HEK293 (cell line): ENCODE measurements at regions not wholly inside any gene's neighbourhood (a gene's known extent, or its start where the extent isn't known, plus 50 kb on each side); places are given as distances from the start of the nearest gene placed in this dataset.

ENCODE experiments used
- CTCF ChIA-PET: fragments of 350-600 bp; formaldehyde crosslinking; extraction: SDS; loops from one replicate; lab custom pipeline; 2021; ENCODE audit warnings: antibody characterized with exemption; lab: Yijun Ruan, JAX
- POLR2A ChIA-PET: fragments of 300-600 bp; formaldehyde crosslinking; extraction: SDS; loops from one replicate; lab custom pipeline; 2020; ENCODE audit warnings: antibody characterized with exemption, inconsistent platforms; lab: Yijun Ruan, JAX
- H3K27ac ChIP-seq: fragments of 200-500 bp; sonication (Bioruptor generic); 2 replicates; pipeline ENCODE4 v1.5.1; 2014; ENCODE audit warnings: low read depth, low read length, control low read depth, inconsistent platforms; ENCODE audit errors: extremely low read depth
- H3K36me3 ChIP-seq, 2 experiments: fragments of 200-500 bp in 1 of 2; sonication (Bioruptor generic) in 1 of 2; 1 replicate in 1 of 2; 2 replicates in 1 of 2; pipeline ENCODE4 v1.5.1; 2014 to 2017; ENCODE audit warnings: inconsistent platforms in 2 of 2, low read length in 2 of 2; ENCODE audit not compliant: control insufficient read depth in 2 of 2, insufficient read depth in 1 of 2
- H3K4me1 ChIP-seq: fragments of 200-500 bp; sonication (Bioruptor generic); 2 replicates; pipeline ENCODE4 v1.5.1; 2014; ENCODE audit warnings: mild to moderate bottlenecking, low read length, inconsistent platforms; ENCODE audit not compliant: control insufficient read depth, insufficient read depth
- H3K4me3 ChIP-seq: 2 replicates; pipeline ENCODE4 v1.5.1; 2011; ENCODE audit warnings: low read depth, mild to moderate bottlenecking, control low read depth, low read length, moderate library complexity
- H3K9me3 ChIP-seq: fragments of 200-500 bp; sonication (Bioruptor generic); 2 replicates; pipeline ENCODE4 v1.5.1; 2014; ENCODE audit warnings: low read depth, low read length, inconsistent platforms; ENCODE audit not compliant: control insufficient read depth, insufficient read depth
- HOXC10 ChIP-seq: sonication (generic); formaldehyde crosslinking; IDR thresholded peaks from 2 replicates; pipeline ENCODE4 v1.8.1; 2023; ENCODE audit warnings: mild to moderate bottlenecking, missing genetic modification reagents
- SALL2 ChIP-seq: fragments of 450-650 bp; formaldehyde crosslinking; IDR thresholded peaks from 2 replicates; pipeline ENCODE4 v1.5.0; 2017; ENCODE audit warnings: missing biosample characterization, mild to moderate bottlenecking, missing genetic modification characterization, borderline replicate concordance
- YY2 ChIP-seq: fragments of 450-650 bp; formaldehyde crosslinking; IDR thresholded peaks from 2 replicates; pipeline ENCODE4 v1.5.1; 2016; ENCODE audit warnings: missing biosample characterization, missing genetic modification characterization
- ZBTB7A ChIP-seq: fragments of 450-650 bp; formaldehyde crosslinking; IDR thresholded peaks from 2 replicates; pipeline ENCODE4 v1.5.1; 2016; ENCODE audit warnings: low read depth, missing biosample characterization, missing genetic modification characterization
- ZIC2 ChIP-seq: fragments of 450-650 bp; formaldehyde crosslinking; IDR thresholded peaks from 2 replicates; pipeline ENCODE4 v1.5.1; 2016; ENCODE audit warnings: missing biosample characterization, missing genetic modification characterization
- ZNF24 ChIP-seq: fragments of 450-650 bp; formaldehyde crosslinking; IDR thresholded peaks from 2 replicates; pipeline ENCODE4 v1.5.1; 2016; ENCODE audit warnings: missing biosample characterization, missing genetic modification characterization
- ZNF292 ChIP-seq: fragments of 450-650 bp; formaldehyde crosslinking; IDR thresholded peaks from 2 replicates; pipeline ENCODE4 v1.5.1; 2016; ENCODE audit warnings: low read depth, missing biosample characterization, missing genetic modification characterization, borderline replicate concordance
- ZNF354C ChIP-seq: fragments of 450-650 bp; formaldehyde crosslinking; IDR thresholded peaks from 2 replicates; pipeline ENCODE4 v1.5.1; 2016; ENCODE audit warnings: missing biosample characterization, missing genetic modification characterization, low read depth, borderline replicate concordance
- ZNF426 ChIP-seq: fragments of 450-650 bp; formaldehyde crosslinking; IDR thresholded peaks from 2 replicates; pipeline ENCODE4 v1.5.1; 2017; ENCODE audit warnings: missing biosample characterization, missing genetic modification characterization, mild to moderate bottlenecking, inconsistent platforms, moderate library complexity
- ZNF501 ChIP-seq: fragments of 450-650 bp; formaldehyde crosslinking; IDR thresholded peaks from 2 replicates; pipeline ENCODE4 v1.5.1; 2016; ENCODE audit warnings: missing biosample characterization, missing genetic modification characterization
- ZNF660 ChIP-seq: fragments of 450-650 bp; IDR thresholded peaks from 2 replicates; pipeline ENCODE4 v1.5.1; 2018; ENCODE audit warnings: missing biosample characterization, mild to moderate bottlenecking, missing genetic modification characterization
- ZXDB ChIP-seq: fragments of 450-650 bp; formaldehyde crosslinking; IDR thresholded peaks from 2 replicates; pipeline ENCODE4 v1.5.1; 2016; ENCODE audit warnings: missing biosample characterization, missing genetic modification characterization
- TF ChIP-seq, protein P1 (sequence below): fragments of 450-650 bp; formaldehyde crosslinking; IDR thresholded peaks from 2 replicates; pipeline ENCODE4 v1.5.1; 2016; ENCODE audit warnings: missing biosample characterization, missing genetic modification characterization, low read depth
- TF ChIP-seq, protein P2 (sequence below): fragments of 450-650 bp; formaldehyde crosslinking; IDR thresholded peaks from 2 replicates; pipeline ENCODE4 v1.5.1; 2016; ENCODE audit warnings: missing biosample characterization, missing genetic modification characterization
- TF ChIP-seq, protein P3 (sequence below): fragments of 450-650 bp; formaldehyde crosslinking; IDR thresholded peaks from 2 replicates; pipeline ENCODE4 v1.5.1; 2017; ENCODE audit warnings: missing biosample characterization, missing genetic modification characterization
- TF ChIP-seq, protein P4 (sequence below): fragments of 450-650 bp; formaldehyde crosslinking; IDR thresholded peaks from 2 replicates; pipeline ENCODE4 v1.5.1; 2016; ENCODE audit warnings: missing biosample characterization, missing genetic modification characterization
- TF ChIP-seq, protein P5 (sequence below): fragments of 450-650 bp; formaldehyde crosslinking; IDR thresholded peaks from 2 replicates; pipeline ENCODE4 v1.5.1; 2016; ENCODE audit warnings: missing biosample characterization, missing genetic modification characterization

DNA sequence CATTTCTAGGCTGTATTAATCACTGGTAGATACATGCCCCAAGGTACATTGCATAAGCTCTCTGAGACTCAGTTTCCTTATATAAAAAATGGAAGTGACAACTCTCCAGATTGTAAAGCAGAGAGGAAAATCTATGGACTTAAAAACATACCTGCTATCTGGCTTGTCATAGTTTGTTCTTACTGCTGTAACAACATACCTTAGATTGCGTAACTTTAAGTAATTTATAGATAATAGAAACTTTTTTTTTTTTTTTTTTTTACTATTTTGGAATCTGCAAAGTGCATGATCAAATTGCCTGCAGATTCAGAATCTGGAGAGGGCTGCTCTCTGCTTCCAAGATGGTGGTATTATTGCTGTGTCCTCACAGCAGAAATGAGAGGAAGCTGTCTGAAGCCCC lies 827.7 kb upstream of the BRINP3 start:
- H3K36me3 ChIP-seq = no peaks in the 10 kb centered on the region

More for the DNA sequence above, 827.7 kb upstream of the BRINP3 start:
- no peak overlapping the region for H3K4me3 ChIP-seq
- H3K27ac ChIP-seq = no peak overlapping the region
- no peaks in the 10 kb centered on the region for H3K9me3 ChIP-seq
- H3K4me1 ChIP-seq = no peaks in the 10 kb centered on the region
- TF ChIP-seq ZBTB7A (tag by site-specific recombination) = no peak
- TF ChIP-seq, protein P1, sequence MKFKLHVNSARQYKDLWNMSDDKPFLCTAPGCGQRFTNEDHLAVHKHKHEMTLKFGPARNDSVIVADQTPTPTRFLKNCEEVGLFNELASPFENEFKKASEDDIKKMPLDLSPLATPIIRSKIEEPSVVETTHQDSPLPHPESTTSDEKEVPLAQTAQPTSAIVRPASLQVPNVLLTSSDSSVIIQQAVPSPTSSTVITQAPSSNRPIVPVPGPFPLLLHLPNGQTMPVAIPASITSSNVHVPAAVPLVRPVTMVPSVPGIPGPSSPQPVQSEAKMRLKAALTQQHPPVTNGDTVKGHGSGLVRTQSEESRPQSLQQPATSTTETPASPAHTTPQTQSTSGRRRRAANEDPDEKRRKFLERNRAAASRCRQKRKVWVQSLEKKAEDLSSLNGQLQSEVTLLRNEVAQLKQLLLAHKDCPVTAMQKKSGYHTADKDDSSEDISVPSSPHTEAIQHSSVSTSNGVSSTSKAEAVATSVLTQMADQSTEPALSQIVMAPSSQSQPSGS (tag by site-specific recombination) = no peak
- no peak for TF ChIP-seq SALL2
- TF ChIP-seq YY2 (tag by site-specific recombination) = no peak
- TF ChIP-seq ZXDB (tag by site-specific recombination) = no peak
- TF ChIP-seq ZNF24 (tag by site-specific recombination) = no peak
- TF ChIP-seq ZNF292 (tag by site-specific recombination) = no peak
- no peak for TF ChIP-seq ZNF426 (tag by site-specific recombination)
- no peak for TF ChIP-seq ZNF354C (tag by site-specific recombination)
- TF ChIP-seq ZIC2 (tag by site-specific recombination) = no peak
- TF ChIP-seq, protein P2, sequence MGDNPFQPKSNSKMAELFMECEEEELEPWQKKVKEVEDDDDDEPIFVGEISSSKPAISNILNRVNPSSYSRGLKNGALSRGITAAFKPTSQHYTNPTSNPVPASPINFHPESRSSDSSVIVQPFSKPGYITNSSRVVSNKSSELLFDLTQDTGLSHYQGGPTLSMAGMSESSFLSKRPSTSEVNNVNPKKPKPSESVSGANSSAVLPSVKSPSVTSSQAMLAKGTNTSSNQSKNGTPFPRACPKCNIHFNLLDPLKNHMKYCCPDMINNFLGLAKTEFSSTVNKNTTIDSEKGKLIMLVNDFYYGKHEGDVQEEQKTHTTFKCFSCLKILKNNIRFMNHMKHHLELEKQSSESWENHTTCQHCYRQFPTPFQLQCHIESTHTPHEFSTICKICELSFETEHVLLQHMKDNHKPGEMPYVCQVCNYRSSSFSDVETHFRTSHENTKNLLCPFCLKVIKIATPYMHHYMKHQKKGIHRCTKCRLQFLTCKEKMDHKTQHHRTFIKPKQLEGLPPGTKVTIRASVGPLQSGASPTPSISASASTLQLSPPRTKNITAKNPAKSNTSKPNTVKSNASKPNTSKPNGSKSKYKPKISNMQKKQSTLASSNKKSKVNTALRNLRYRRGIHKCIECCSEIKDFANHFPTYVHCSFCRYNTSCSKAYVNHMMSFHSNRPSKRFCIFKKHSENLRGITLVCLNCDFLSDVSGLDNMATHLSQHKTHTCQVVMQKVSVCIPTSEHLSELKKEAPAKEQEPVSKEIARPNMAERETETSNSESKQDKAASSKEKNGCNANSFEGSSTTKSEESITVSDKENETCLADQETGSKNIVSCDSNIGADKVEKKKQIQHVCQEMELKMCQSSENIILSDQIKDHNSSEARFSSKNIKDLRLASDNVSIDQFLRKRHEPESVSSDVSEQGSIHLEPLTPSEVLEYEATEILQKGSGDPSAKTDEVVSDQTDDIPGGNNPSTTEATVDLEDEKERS = no peak
- TF ChIP-seq, protein P3, sequence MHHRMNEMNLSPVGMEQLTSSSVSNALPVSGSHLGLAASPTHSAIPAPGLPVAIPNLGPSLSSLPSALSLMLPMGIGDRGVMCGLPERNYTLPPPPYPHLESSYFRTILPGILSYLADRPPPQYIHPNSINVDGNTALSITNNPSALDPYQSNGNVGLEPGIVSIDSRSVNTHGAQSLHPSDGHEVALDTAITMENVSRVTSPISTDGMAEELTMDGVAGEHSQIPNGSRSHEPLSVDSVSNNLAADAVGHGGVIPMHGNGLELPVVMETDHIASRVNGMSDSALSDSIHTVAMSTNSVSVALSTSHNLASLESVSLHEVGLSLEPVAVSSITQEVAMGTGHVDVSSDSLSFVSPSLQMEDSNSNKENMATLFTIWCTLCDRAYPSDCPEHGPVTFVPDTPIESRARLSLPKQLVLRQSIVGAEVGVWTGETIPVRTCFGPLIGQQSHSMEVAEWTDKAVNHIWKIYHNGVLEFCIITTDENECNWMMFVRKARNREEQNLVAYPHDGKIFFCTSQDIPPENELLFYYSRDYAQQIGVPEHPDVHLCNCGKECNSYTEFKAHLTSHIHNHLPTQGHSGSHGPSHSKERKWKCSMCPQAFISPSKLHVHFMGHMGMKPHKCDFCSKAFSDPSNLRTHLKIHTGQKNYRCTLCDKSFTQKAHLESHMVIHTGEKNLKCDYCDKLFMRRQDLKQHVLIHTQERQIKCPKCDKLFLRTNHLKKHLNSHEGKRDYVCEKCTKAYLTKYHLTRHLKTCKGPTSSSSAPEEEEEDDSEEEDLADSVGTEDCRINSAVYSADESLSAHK (tag by site-specific recombination) = no peak
- TF ChIP-seq, protein P4, sequence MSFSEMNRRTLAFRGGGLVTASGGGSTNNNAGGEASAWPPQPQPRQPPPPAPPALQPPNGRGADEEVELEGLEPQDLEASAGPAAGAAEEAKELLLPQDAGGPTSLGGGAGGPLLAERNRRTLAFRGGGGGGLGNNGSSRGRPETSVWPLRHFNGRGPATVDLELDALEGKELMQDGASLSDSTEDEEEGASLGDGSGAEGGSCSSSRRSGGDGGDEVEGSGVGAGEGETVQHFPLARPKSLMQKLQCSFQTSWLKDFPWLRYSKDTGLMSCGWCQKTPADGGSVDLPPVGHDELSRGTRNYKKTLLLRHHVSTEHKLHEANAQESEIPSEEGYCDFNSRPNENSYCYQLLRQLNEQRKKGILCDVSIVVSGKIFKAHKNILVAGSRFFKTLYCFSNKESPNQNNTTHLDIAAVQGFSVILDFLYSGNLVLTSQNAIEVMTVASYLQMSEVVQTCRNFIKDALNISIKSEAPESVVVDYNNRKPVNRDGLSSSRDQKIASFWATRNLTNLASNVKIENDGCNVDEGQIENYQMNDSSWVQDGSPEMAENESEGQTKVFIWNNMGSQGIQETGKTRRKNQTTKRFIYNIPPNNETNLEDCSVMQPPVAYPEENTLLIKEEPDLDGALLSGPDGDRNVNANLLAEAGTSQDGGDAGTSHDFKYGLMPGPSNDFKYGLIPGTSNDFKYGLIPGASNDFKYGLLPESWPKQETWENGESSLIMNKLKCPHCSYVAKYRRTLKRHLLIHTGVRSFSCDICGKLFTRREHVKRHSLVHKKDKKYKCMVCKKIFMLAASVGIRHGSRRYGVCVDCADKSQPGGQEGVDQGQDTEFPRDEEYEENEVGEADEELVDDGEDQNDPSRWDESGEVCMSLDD (tag by site-specific recombination) = no peak
- TF ChIP-seq HOXC10 (CRISPR knock-in tag) = no peak
- TF ChIP-seq, protein P5, sequence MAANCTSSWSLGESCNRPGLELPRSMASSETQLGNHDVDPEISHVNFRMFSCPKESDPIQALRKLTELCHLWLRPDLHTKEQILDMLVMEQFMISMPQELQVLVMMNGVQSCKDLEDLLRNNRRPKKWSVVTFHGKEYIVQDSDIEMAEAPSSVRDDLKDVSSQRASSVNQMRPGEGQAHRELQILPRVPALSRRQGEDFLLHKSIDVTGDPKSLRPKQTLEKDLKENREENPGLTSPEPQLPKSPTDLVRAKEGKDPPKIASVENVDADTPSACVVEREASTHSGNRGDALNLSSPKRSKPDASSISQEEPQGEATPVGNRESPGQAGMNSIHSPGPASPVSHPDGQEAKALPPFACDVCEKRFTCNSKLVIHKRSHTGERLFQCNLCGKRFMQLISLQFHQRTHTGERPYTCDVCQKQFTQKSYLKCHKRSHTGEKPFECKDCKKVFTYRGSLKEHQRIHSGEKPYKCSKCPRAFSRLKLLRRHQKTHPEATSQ = no peak
- no peak for TF ChIP-seq ZNF660 (tag by site-specific recombination)
- no peak for TF ChIP-seq ZNF501 (tag by site-specific recombination)
- ChIA-PET POLR2A (no interaction called here), CTCF (no interaction called here)
